ENCODE measurements at regions not wholly inside any gene's neighbourhood (a gene's known extent, or its start where the extent isn't known, plus 50 kb on each side); places are given as distances from the start of the nearest gene placed in this dataset.
"Not testable (repeated sequence)": the region's sequence is repeated elsewhere in the genome, so short reads cannot be mapped to it uniquely, and the experiment has no call there.

DNA sequence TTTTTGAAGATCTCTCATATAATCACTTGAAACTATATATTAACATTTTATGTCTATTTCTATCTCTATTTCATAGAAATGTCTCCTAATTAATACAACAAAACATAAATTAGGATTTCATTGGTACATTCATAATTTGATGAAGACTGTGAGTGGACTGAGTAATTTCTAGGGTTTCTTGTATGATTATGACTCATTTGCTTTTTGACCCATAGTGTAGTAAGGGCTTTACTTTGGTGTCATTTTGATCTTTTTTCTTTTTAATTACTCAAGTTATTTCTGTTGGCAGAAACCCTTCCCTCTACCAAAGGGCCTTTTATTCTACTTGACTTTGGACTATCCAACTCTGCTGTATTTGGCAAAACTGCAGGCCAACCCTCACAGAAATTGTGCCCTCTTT lies 207.9 kb upstream of the MAGEB16 start:
- in situ Hi-C loops (cut with MboI; ENCODE audit: low sequenced_read_pairs) = no loop called here
- DNase-seq (ENCODE audit: low spot score in 2 of 2) = no peak
- H3K27me3 ChIP-seq (ENCODE audit: low read depth) = no peaks in the 10 kb centered on the region
- H3K9me3 ChIP-seq = no peaks in the 10 kb centered on the region
- H3K36me3 ChIP-seq (replicated peaks) = no peaks in the 10 kb centered on the region
- H3K4me3 ChIP-seq = no peak overlapping the region
- no peaks in the 10 kb centered on the region for H3K4me1 ChIP-seq

GRCh38 chrX:35611562-35611961 lies 186.6 kb upstream of the MAGEB16 start:
- H3K36me3 ChIP-seq (replicated peaks); H3K4me3 ChIP-seq; in situ Hi-C loops (cut with MboI; ENCODE audit: low sequenced_read_pairs); H3K9me3 ChIP-seq; H3K4me1 ChIP-seq; DNase-seq (ENCODE audit: low spot score in 2 of 2); H3K27me3 ChIP-seq (ENCODE audit: low read depth): not testable (repeated sequence)

DNA sequence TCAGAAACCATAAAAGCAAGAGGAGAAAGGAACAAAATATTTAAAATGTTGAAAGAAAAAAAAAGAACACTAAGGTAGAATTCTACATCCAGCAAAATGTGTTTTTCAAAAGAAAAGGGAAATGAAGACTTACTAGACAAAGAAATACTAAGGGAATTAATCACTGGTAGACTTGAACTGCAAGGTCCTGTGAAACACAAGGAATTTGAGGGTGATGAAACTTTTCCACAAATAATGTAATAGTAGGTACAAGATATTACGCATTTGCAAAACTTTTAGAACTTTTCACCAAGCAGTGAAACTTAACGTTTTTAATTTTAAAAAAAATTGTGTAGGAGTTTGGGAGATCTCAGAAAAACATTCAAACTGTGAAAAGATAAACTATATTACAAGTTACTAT lies 180.3 kb upstream of the MAGEB16 start:
- H3K27me3 ChIP-seq (ENCODE audit: low read depth) = no peaks in the 10 kb centered on the region
- in situ Hi-C loops (cut with MboI; ENCODE audit: low sequenced_read_pairs) = no loop called here
- H3K4me3 ChIP-seq = no peak overlapping the region
- no peaks in the 10 kb centered on the region; the same call in 1 of the 2 replicates for H3K9me3 ChIP-seq
- H3K36me3 ChIP-seq (replicated peaks) = no peaks in the 10 kb centered on the region
- H3K4me1 ChIP-seq = no peaks in the 10 kb centered on the region
- no peak for DNase-seq (ENCODE audit: low spot score in 2 of 2)

DNA sequence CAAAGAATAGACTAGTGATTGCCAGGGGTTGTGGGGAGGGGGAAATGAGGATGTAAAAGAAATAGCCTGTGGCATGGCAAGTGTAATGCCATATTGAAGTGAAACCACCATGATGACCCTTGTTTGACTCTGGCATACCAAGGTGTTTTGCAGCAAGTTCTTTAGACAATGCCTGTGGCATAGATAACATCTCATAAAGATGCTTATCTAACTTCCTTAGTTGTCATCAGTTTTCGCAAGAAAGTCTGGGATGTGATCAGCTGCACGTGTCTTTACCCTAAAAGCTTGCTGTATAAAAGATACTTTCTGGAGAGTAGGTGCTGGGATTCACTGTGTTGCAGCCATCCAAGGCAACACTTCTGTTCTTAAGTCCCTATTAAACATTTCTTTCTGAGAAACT lies 176.1 kb upstream of the MAGEB16 start:
- Histone ChIP-seq H3K27me3 (ENCODE audit: low read depth) (no peaks in the 10 kb centered on the region), H3K4me3 (no peak overlapping the region), H3K4me1 (no peaks in the 10 kb centered on the region), H3K36me3 (replicated peaks) (no peaks in the 10 kb centered on the region), H3K9me3 (no peaks in the 10 kb centered on the region)
- in situ Hi-C loops (cut with MboI; ENCODE audit: low sequenced_read_pairs) = no loop called here
- no peak for DNase-seq (ENCODE audit: low spot score in 2 of 2)

- H3K9me3 ChIP-seq = no peaks in the 10 kb centered on the region
- H3K4me1 ChIP-seq = no peaks in the 10 kb centered on the region
- no peaks in the 10 kb centered on the region for H3K27me3 ChIP-seq (ENCODE audit: low read depth)
- H3K36me3 ChIP-seq (replicated peaks) = no peaks in the 10 kb centered on the region
- in situ Hi-C loops (cut with MboI; ENCODE audit: low sequenced_read_pairs) = no loop called here
- no peak overlapping the region for H3K4me3 ChIP-seq
- no peak for DNase-seq (ENCODE audit: low spot score in 2 of 2)
These were observed 175.5 kb upstream of the MAGEB16 start for GRCh38 chrX:35622601-35623000.

DNA sequence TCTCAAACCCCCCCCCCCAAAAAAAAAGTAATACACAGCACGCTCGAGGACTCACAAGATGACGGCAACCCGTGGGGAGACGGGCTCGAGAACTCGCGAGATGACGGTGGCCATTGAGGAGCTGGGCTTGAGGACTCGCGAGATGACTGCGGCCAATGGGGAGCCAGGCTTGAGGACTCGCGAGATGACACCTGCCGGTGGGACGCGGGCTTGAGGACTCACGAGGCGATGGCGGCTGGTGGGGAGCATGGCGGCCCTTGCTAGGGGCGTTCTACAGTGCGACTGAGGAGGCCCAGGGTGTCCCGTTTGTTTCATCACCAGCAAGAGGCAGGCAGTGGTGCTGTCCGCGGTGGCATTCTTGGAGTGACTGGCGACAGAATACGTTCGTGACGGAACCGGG lies 172.4 kb upstream of the MAGEB16 start:
- DNase-seq (ENCODE audit: low spot score in 2 of 2) = no peak
- Histone ChIP-seq H3K4me3 (no peak overlapping the region), H3K27me3 (ENCODE audit: low read depth) (no peaks in the 10 kb centered on the region), H3K4me1 (no peaks in the 10 kb centered on the region), H3K9me3 (no peaks in the 10 kb centered on the region), H3K36me3 (replicated peaks) (no peaks in the 10 kb centered on the region)
- in situ Hi-C loops (cut with MboI; ENCODE audit: low sequenced_read_pairs) = no loop called here

- Histone ChIP-seq H3K4me3 (no peak overlapping the region), H3K36me3 (replicated peaks) (no peaks in the 10 kb centered on the region), H3K4me1 (no peaks in the 10 kb centered on the region), H3K27me3 (ENCODE audit: low read depth) (no peaks in the 10 kb centered on the region), H3K9me3 (no peaks in the 10 kb centered on the region)
- in situ Hi-C loops (cut with MboI; ENCODE audit: low sequenced_read_pairs) = no loop called here
- no peak for DNase-seq (ENCODE audit: low spot score in 2 of 2)
These were observed 172.0 kb upstream of the MAGEB16 start for GRCh38 chrX:35626124-35626523.

- DNase-seq (ENCODE audit: low spot score in 2 of 2); H3K4me1 ChIP-seq; in situ Hi-C loops (cut with MboI; ENCODE audit: low sequenced_read_pairs); H3K27me3 ChIP-seq (ENCODE audit: low read depth); H3K4me3 ChIP-seq; H3K36me3 ChIP-seq (replicated peaks); H3K9me3 ChIP-seq: not testable (repeated sequence)
These were observed 162.2 kb upstream of the MAGEB16 start for GRCh38 chrX:35635971-35636370.

GRCh38 chrX:35664833-35665232 lies 133.3 kb upstream of the MAGEB16 start:
- in situ Hi-C loops (cut with MboI; ENCODE audit: low sequenced_read_pairs) = no loop called here
- H3K4me1 ChIP-seq = no peaks in the 10 kb centered on the region
- DNase-seq (ENCODE audit: low spot score in 2 of 2) = no peak
- H3K4me3 ChIP-seq = no peak overlapping the region
- H3K9me3 ChIP-seq = no peaks in the 10 kb centered on the region
- no peaks in the 10 kb centered on the region for H3K27me3 ChIP-seq (ENCODE audit: low read depth)
- no peaks in the 10 kb centered on the region for H3K36me3 ChIP-seq (replicated peaks)

DNA sequence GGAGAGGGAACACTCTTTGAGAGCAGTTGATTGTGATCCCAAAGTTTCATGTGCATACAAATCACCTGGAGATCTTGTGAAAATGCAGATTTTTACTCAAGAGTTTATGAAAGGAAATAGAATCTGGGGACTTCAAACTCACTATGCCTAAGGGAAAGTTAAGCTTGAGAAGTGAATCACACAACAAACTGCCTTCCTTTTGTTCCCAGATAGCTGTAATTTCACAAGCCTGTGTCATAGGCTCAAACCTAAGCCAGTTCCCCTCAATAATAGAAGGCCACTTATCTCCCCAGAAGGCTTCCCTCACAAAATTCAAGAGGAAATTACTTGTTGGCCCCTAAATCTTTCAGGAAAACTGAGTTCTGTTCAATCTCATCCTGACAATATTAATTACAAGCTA lies 132.8 kb upstream of the MAGEB16 start:
- no peak overlapping the region for H3K4me3 ChIP-seq
- no peak for DNase-seq (ENCODE audit: low spot score in 2 of 2)
- H3K9me3 ChIP-seq = no peaks in the 10 kb centered on the region
- no peaks in the 10 kb centered on the region for H3K27me3 ChIP-seq (ENCODE audit: low read depth)
- H3K36me3 ChIP-seq (replicated peaks) = no peaks in the 10 kb centered on the region
- in situ Hi-C loops (cut with MboI; ENCODE audit: low sequenced_read_pairs) = no loop called here
- no peaks in the 10 kb centered on the region for H3K4me1 ChIP-seq

- H3K9me3 ChIP-seq = no peaks in the 10 kb centered on the region
- no peak for DNase-seq (ENCODE audit: low spot score in 2 of 2)
- in situ Hi-C loops (cut with MboI; ENCODE audit: low sequenced_read_pairs) = no loop called here
- H3K4me1 ChIP-seq = no peaks in the 10 kb centered on the region
- H3K4me3 ChIP-seq = no peak overlapping the region
- no peaks in the 10 kb centered on the region for H3K36me3 ChIP-seq (replicated peaks)
- no peaks in the 10 kb centered on the region for H3K27me3 ChIP-seq (ENCODE audit: low read depth)
These were observed 127.3 kb upstream of the MAGEB16 start for GRCh38 chrX:35670889-35671288.

- in situ Hi-C loops (cut with MboI; ENCODE audit: low sequenced_read_pairs) = no loop called here
These were observed 123.0 kb upstream of the MAGEB16 start for GRCh38 chrX:35675151-35675550.

GRCh38 chrX:35680940-35681346 lies 117.2 kb upstream of the MAGEB16 start:
- H3K27me3 ChIP-seq (ENCODE audit: low read depth) = no peaks in the 10 kb centered on the region
- H3K36me3 ChIP-seq (replicated peaks) = no peaks in the 10 kb centered on the region
- no peaks in the 10 kb centered on the region for H3K4me1 ChIP-seq
- H3K9me3 ChIP-seq = no peaks in the 10 kb centered on the region
- in situ Hi-C loops (cut with MboI; ENCODE audit: low sequenced_read_pairs) = no loop called here
- H3K4me3 ChIP-seq = no peak overlapping the region
- no peak for DNase-seq (ENCODE audit: low spot score in 2 of 2)

More at GRCh38 chrX:35675151-35675550, 123.0 kb upstream of the MAGEB16 start:
- no peak for DNase-seq (ENCODE audit: low spot score in 2 of 2)
- Histone ChIP-seq H3K27me3 (ENCODE audit: low read depth) (no peaks in the 10 kb centered on the region), H3K4me1 (no peaks in the 10 kb centered on the region), H3K9me3 (no peaks in the 10 kb centered on the region), H3K36me3 (replicated peaks) (no peaks in the 10 kb centered on the region), H3K4me3 (no peak overlapping the region)

DNA sequence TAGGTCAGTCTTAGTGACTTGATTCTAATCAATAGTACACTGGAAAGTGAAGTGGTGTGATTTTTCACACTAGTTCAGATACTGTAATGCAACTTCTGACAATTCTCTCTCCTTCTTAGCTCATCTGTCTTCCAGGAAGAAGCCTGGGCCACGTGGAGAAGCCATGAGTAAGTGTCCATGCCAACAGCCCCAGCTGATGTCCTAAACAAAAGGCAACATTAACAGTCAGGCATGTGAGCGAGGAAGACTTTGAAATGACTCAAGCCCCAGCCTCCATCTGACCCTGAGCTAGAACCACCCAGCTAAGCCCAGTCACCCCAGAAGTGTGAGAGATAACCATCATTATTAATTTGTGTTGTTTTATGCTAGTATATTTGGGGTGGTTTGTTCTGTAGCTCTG lies 115.7 kb upstream of the MAGEB16 start:
- Histone ChIP-seq H3K27me3 (ENCODE audit: low read depth) (no peaks in the 10 kb centered on the region), H3K9me3 (no peaks in the 10 kb centered on the region), H3K4me1 (no peaks in the 10 kb centered on the region), H3K36me3 (replicated peaks) (no peaks in the 10 kb centered on the region), H3K4me3 (no peak overlapping the region)
- DNase-seq (ENCODE audit: low spot score in 2 of 2) = no peak
- in situ Hi-C loops (cut with MboI; ENCODE audit: low sequenced_read_pairs) = no loop called here

GRCh38 chrX:35696760-35697234 lies 101.3 kb upstream of the MAGEB16 start:
- Histone ChIP-seq H3K27me3 (ENCODE audit: low read depth) (no peaks in the 10 kb centered on the region), H3K9me3 (no peaks in the 10 kb centered on the region), H3K4me3 (no peak overlapping the region), H3K4me1 (no peaks in the 10 kb centered on the region), H3K36me3 (replicated peaks) (no peaks in the 10 kb centered on the region)
- DNase-seq (ENCODE audit: low spot score in 2 of 2) = no peak
- in situ Hi-C loops (cut with MboI; ENCODE audit: low sequenced_read_pairs) = no loop called here

Measured in HAP-1 (cell line).